ENCODE measurements at regions not wholly inside any gene's neighbourhood (a gene's known extent, or its start where the extent isn't known, plus 50 kb on each side); places are given as distances from the start of the nearest gene placed in this dataset.

DNA sequence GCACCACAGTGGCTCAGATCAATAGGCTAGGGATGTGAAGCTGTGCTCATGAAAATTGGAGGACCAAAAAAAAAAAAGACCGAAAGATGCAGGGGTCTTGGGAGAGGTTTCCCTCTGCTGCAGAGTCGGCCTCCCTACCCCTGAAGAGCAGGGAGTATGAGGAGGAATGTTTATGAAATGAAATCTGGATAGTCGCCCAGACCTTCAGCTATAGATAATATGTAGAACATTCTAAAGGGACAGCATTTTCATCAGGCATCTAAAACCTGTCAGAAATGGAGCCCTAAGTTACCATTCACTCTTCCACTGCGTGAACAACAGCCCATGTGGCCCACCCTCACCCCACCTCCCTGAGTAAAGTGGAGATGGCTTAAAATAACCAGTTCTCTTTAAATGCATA, 122.9 kb downstream of the TMEM174 start:
- no peak for TF ChIP-seq POLR2AphosphoS5 (IDR thresholded peaks at IDR 0.05; ENCODE audit: low read depth)
- TF ChIP-seq, protein P1, sequence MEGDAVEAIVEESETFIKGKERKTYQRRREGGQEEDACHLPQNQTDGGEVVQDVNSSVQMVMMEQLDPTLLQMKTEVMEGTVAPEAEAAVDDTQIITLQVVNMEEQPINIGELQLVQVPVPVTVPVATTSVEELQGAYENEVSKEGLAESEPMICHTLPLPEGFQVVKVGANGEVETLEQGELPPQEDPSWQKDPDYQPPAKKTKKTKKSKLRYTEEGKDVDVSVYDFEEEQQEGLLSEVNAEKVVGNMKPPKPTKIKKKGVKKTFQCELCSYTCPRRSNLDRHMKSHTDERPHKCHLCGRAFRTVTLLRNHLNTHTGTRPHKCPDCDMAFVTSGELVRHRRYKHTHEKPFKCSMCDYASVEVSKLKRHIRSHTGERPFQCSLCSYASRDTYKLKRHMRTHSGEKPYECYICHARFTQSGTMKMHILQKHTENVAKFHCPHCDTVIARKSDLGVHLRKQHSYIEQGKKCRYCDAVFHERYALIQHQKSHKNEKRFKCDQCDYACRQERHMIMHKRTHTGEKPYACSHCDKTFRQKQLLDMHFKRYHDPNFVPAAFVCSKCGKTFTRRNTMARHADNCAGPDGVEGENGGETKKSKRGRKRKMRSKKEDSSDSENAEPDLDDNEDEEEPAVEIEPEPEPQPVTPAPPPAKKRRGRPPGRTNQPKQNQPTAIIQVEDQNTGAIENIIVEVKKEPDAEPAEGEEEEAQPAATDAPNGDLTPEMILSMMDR (conservative IDR thresholded peaks at IDR 0.05; ENCODE audit: low read depth in 2 of 2), result no peak
- TF ChIP-seq, protein P2, sequence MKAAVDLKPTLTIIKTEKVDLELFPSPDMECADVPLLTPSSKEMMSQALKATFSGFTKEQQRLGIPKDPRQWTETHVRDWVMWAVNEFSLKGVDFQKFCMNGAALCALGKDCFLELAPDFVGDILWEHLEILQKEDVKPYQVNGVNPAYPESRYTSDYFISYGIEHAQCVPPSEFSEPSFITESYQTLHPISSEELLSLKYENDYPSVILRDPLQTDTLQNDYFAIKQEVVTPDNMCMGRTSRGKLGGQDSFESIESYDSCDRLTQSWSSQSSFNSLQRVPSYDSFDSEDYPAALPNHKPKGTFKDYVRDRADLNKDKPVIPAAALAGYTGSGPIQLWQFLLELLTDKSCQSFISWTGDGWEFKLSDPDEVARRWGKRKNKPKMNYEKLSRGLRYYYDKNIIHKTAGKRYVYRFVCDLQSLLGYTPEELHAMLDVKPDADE (IDR thresholded peaks at IDR 0.05), result no peak
- no peak for TF ChIP-seq EZH2 (IDR thresholded peaks at IDR 0.05; ENCODE audit: low read depth, unreplicated experiment)
- TF ChIP-seq, protein P3, sequence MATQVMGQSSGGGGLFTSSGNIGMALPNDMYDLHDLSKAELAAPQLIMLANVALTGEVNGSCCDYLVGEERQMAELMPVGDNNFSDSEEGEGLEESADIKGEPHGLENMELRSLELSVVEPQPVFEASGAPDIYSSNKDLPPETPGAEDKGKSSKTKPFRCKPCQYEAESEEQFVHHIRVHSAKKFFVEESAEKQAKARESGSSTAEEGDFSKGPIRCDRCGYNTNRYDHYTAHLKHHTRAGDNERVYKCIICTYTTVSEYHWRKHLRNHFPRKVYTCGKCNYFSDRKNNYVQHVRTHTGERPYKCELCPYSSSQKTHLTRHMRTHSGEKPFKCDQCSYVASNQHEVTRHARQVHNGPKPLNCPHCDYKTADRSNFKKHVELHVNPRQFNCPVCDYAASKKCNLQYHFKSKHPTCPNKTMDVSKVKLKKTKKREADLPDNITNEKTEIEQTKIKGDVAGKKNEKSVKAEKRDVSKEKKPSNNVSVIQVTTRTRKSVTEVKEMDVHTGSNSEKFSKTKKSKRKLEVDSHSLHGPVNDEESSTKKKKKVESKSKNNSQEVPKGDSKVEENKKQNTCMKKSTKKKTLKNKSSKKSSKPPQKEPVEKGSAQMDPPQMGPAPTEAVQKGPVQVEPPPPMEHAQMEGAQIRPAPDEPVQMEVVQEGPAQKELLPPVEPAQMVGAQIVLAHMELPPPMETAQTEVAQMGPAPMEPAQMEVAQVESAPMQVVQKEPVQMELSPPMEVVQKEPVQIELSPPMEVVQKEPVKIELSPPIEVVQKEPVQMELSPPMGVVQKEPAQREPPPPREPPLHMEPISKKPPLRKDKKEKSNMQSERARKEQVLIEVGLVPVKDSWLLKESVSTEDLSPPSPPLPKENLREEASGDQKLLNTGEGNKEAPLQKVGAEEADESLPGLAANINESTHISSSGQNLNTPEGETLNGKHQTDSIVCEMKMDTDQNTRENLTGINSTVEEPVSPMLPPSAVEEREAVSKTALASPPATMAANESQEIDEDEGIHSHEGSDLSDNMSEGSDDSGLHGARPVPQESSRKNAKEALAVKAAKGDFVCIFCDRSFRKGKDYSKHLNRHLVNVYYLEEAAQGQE (IDR thresholded peaks at IDR 0.05; ENCODE audit: unreplicated experiment), result no peak
- TF ChIP-seq ZNF331 (CRISPR knock-in tag; IDR thresholded peaks at IDR 0.05; ENCODE audit: low read depth), result no peak
